Astrocyte (in vitro differentiated cells and primary cell): ENCODE measurements at regions not wholly inside any gene's neighbourhood (a gene's known extent, or its start where the extent isn't known, plus 50 kb on each side); places are given as distances from the start of the nearest gene placed in this dataset.

Experiments
- DNase-seq: peaks from one replicate; pipeline ENCODE4 v3.0.0-alpha.2; 2010; ENCODE audit warnings: low read depth
- FAIRE-seq: peaks from 2 replicates; lab custom pipeline; 2011; peaks lifted over from hg19 to GRCh38; lab: Jason Lieb, UNC
- H2AFZ ChIP-seq: 2 replicates; pipeline ENCODE4 v1.6.0; 2012; ENCODE audit warnings: low read depth, low read length, inconsistent platforms
- H3K27ac ChIP-seq: 2 replicates; pipeline ENCODE4 v1.5.1; 2011; ENCODE audit warnings: low read depth, low read length, inconsistent platforms
- H3K27me3 ChIP-seq: 2 replicates; pipeline ENCODE4 v1.6.0; 2011; ENCODE audit warnings: low read length, inconsistent platforms; ENCODE audit not compliant: insufficient read depth
- H3K36me3 ChIP-seq: 2 replicates; pipeline ENCODE4 v1.5.1; 2011; ENCODE audit warnings: low read length, inconsistent platforms; ENCODE audit not compliant: insufficient read depth
- H3K4me1 ChIP-seq: 2 replicates; pipeline ENCODE4 v1.5.1; 2011; ENCODE audit warnings: low read length, inconsistent platforms; ENCODE audit not compliant: insufficient read depth
- H3K4me2 ChIP-seq: 2 replicates; pipeline ENCODE4 v1.6.0; 2012; ENCODE audit warnings: low read length, inconsistent platforms
- H3K4me3 ChIP-seq: 2 replicates; pipeline ENCODE4 v1.5.1; 2011; ENCODE audit warnings: low read depth, mild to moderate bottlenecking, low read length, inconsistent platforms; ENCODE audit not compliant: insufficient read depth
- H3K79me2 ChIP-seq: 2 replicates; pipeline ENCODE4 v1.6.0; 2012; ENCODE audit warnings: mild to moderate bottlenecking, low read length, inconsistent platforms; ENCODE audit not compliant: insufficient read depth
- H3K9ac ChIP-seq: 2 replicates; pipeline ENCODE4 v1.6.0; 2012; ENCODE audit warnings: mild to moderate bottlenecking, low read length, inconsistent platforms
- H3K9me3 ChIP-seq: 2 replicates; pipeline ENCODE4 v1.5.1; 2012; ENCODE audit warnings: low read depth, mild to moderate bottlenecking, low read length, inconsistent platforms; ENCODE audit not compliant: insufficient read depth
- H4K20me1 ChIP-seq: 2 replicates; pipeline ENCODE4 v1.6.0; 2012; ENCODE audit warnings: low read length, inconsistent platforms; ENCODE audit not compliant: insufficient read depth
- H3K27ac Mint-ChIP-seq: one replicate; pipeline ENCODE4 v1.8.0; 2021; ENCODE audit warnings: mild to moderate bottlenecking, mixed read lengths; ENCODE audit not compliant: unreplicated experiment
- H3K27me3 Mint-ChIP-seq: one replicate; pipeline ENCODE4 v1.8.0; 2021; ENCODE audit warnings: low read depth, mixed read lengths; ENCODE audit not compliant: unreplicated experiment
- H3K36me3 Mint-ChIP-seq: one replicate; pipeline ENCODE4 v1.8.0; 2021; ENCODE audit warnings: low read depth, mixed read lengths; ENCODE audit not compliant: unreplicated experiment
- H3K4me1 Mint-ChIP-seq: one replicate; pipeline ENCODE4 v1.8.0; 2021; ENCODE audit warnings: low read depth, mixed read lengths; ENCODE audit not compliant: unreplicated experiment
- H3K4me3 Mint-ChIP-seq: one replicate; pipeline ENCODE4 v1.8.0; 2021; ENCODE audit warnings: mild to moderate bottlenecking, moderate library complexity, mixed read lengths; ENCODE audit not compliant: unreplicated experiment
- H3K9me3 Mint-ChIP-seq: one replicate; pipeline ENCODE4 v1.8.0; 2021; ENCODE audit warnings: mild to moderate bottlenecking, mixed read lengths; ENCODE audit not compliant: unreplicated experiment
- CTCF ChIP-seq: IDR thresholded peaks from 2 replicates; pipeline ENCODE4 v1.5.1; 2011; ENCODE audit warnings: low read depth, mild to moderate bottlenecking, inconsistent platforms, low read length, moderate library complexity; ENCODE audit not compliant: insufficient read depth
- EZH2 ChIP-seq: IDR thresholded peaks from 2 replicates; pipeline ENCODE4 v1.6.1; 2012; ENCODE audit warnings: mild to moderate bottlenecking, low read length, inconsistent platforms; ENCODE audit not compliant: insufficient read depth

- H4K20me1 ChIP-seq: no peaks in the 10 kb centered on the region
- no peaks in the 10 kb centered on the region for H3K36me3 ChIP-seq
- H3K27ac ChIP-seq: no peak overlapping the region
- H3K4me1 ChIP-seq: no peaks in the 10 kb centered on the region
- no peak for TF ChIP-seq EZH2
- no peak for TF ChIP-seq CTCF
- Mint-ChIP-seq H3K9me3 (no peaks in the 10 kb centered on the region), H3K36me3 (no peaks in the 10 kb centered on the region), H3K4me1 (peaks cover 8% of the 10 kb centered on the region), H3K27me3 (no peaks in the 10 kb centered on the region), H3K27ac (no peak overlapping the region), H3K4me3 (no peak overlapping the region)
- H3K4me2 ChIP-seq: no peak overlapping the region
- FAIRE-seq (no peak), DNase-seq (no peak)
- H3K4me3 ChIP-seq: no peak overlapping the region
- no peak overlapping the region for H3K9ac ChIP-seq
- H2AFZ ChIP-seq: no peak overlapping the region
- H3K9me3 ChIP-seq: no peaks in the 10 kb centered on the region
- no peaks in the 10 kb centered on the region for H3K27me3 ChIP-seq
- H3K79me2 ChIP-seq: no peaks in the 10 kb centered on the region
These were observed 55.9 kb downstream of the PAGE2 start for GRCh38 chrX:55144697-55145096.

- Histone ChIP-seq H3K36me3 (no peaks in the 10 kb centered on the region), H3K4me3 (no peak overlapping the region), H2AFZ (no peak overlapping the region), H3K27me3 (no peaks in the 10 kb centered on the region), H3K9ac (no peak overlapping the region), H3K27ac (no peak overlapping the region), H3K9me3 (no peaks in the 10 kb centered on the region), H4K20me1 (no peaks in the 10 kb centered on the region), H3K4me1 (no peaks in the 10 kb centered on the region), H3K4me2 (no peak overlapping the region), H3K79me2 (no peaks in the 10 kb centered on the region)
- Mint-ChIP-seq H3K4me1 (no peaks in the 10 kb centered on the region), H3K36me3 (no peaks in the 10 kb centered on the region), H3K9me3 (no peaks in the 10 kb centered on the region), H3K27me3 (no peaks in the 10 kb centered on the region), H3K4me3 (no peak overlapping the region), H3K27ac (no peak overlapping the region)
- TF ChIP-seq CTCF (no peak), EZH2 (no peak)
- no peak for DNase-seq
- peak; percentile 26 for FAIRE-seq
These were observed 60.4 kb downstream of the PAGE2 start for GRCh38 chrX:55149242-55149641.

GRCh38 chrX:55151199-55151598 is 62.4 kb downstream of the PAGE2 start:
- TF ChIP-seq EZH2 (no peak), CTCF (no peak)
- H3K4me2 ChIP-seq: no peak overlapping the region
- no peak overlapping the region for H2AFZ ChIP-seq

More at GRCh38 chrX:55151199-55151598, 62.4 kb downstream of the PAGE2 start:
- no peak overlapping the region for H3K27ac Mint-ChIP-seq
- H3K4me1 Mint-ChIP-seq: no peaks in the 10 kb centered on the region
- H3K79me2 ChIP-seq: no peaks in the 10 kb centered on the region
- no peak overlapping the region for H3K27ac ChIP-seq
- H3K27me3 Mint-ChIP-seq: no peaks in the 10 kb centered on the region
- H3K4me3 Mint-ChIP-seq: no peak overlapping the region
- DNase-seq (no peak), FAIRE-seq (no peak)
- no peak overlapping the region for H3K4me3 ChIP-seq
- H3K9ac ChIP-seq: no peak overlapping the region
- no peaks in the 10 kb centered on the region for H3K27me3 ChIP-seq
- no peaks in the 10 kb centered on the region for H4K20me1 ChIP-seq
- no peaks in the 10 kb centered on the region for H3K9me3 ChIP-seq
- H3K9me3 Mint-ChIP-seq: no peaks in the 10 kb centered on the region
- no peaks in the 10 kb centered on the region for H3K36me3 ChIP-seq
- H3K4me1 ChIP-seq: no peaks in the 10 kb centered on the region
- no peaks in the 10 kb centered on the region for H3K36me3 Mint-ChIP-seq
